Panc1 (cell line): ENCODE measurements at regions not wholly inside any gene's neighbourhood (a gene's known extent, or its start where the extent isn't known, plus 50 kb on each side); places are given as distances from the start of the nearest gene placed in this dataset.

ENCODE experiments used
- ATAC-seq: fragments of 200-7000 bp; cut with Tn5 transposase; 2 replicates; pipeline ENCODE4 v1.9.1; 2020; ENCODE audit warnings: mild to moderate bottlenecking, moderate library complexity
- BruUV-seq: library from RNA; stranded (reverse); fragments of 400-500 nt; replicated peaks from 2 replicates; lab custom pipeline; 2021; lab: Mats Ljungman, UMichigan
- CTCF ChIA-PET: fragments of 300-600 bp; sonication (Branson Sonifier 250); formaldehyde crosslinking; loops from one replicate; lab custom pipeline; 2022; ENCODE audit warnings: antibody characterized with exemption; lab: Charles Lee
- POLR2A ChIA-PET: fragments of 300-600 bp; sonication (Branson Sonifier 250); formaldehyde crosslinking; loops from one replicate; lab custom pipeline; 2022; ENCODE audit warnings: antibody characterized with exemption; lab: Charles Lee
- DNase-seq: peaks from one replicate; pipeline ENCODE4 v3.0.0-alpha.2; 2010; ENCODE audit warnings: low read depth, low spot score
- H3K27ac ChIP-seq: 2 replicates; pipeline ENCODE4 v1.5.1; 2011; ENCODE audit warnings: mild to moderate bottlenecking, low read length, inconsistent platforms
- H3K27me3 ChIP-seq: fragments of 200-500 bp; sonication (Bioruptor generic); 2 replicates; pipeline ENCODE4 v1.6.0; 2014; ENCODE audit warnings: low read length, inconsistent platforms; ENCODE audit not compliant: control insufficient read depth, insufficient read depth
- H3K36me3 ChIP-seq: fragments of 200-500 bp; sonication (Bioruptor generic); 2 replicates; pipeline ENCODE4 v1.5.1; 2014; ENCODE audit warnings: inconsistent platforms, mild to moderate bottlenecking, low read length, moderate library complexity; ENCODE audit not compliant: control insufficient read depth, insufficient read depth
- H3K4me1 ChIP-seq: 2 replicates; pipeline ENCODE4 v1.5.1; 2011; ENCODE audit warnings: inconsistent platforms, mild to moderate bottlenecking, low read length, moderate library complexity; ENCODE audit not compliant: control insufficient read depth, insufficient read depth
- H3K4me3 ChIP-seq, 2 experiments: 2 replicates each; pipeline ENCODE4 v1.5.1; 2011 to 2012; ENCODE audit warnings: low read depth in 2 of 2, low read length in 2 of 2, mild to moderate bottlenecking in 2 of 2, inconsistent platforms in 1 of 2, moderate library complexity in 1 of 2
- H3K9me3 ChIP-seq: fragments of 200-500 bp; sonication (Bioruptor generic); 2 replicates; pipeline ENCODE4 v1.5.1; 2014; ENCODE audit warnings: low read depth, mild to moderate bottlenecking, inconsistent platforms, low read length, moderate library complexity; ENCODE audit not compliant: control insufficient read depth, insufficient read depth
- CTCF ChIP-seq: fragments of 450-650 bp; IDR thresholded peaks from 2 replicates; pipeline ENCODE4 v1.5.1; 2017; ENCODE audit warnings: mild to moderate bottlenecking
- POLR2AphosphoS5 ChIP-seq: IDR thresholded peaks from 2 replicates; pipeline ENCODE4 v1.6.1; 2012; ENCODE audit warnings: mild to moderate bottlenecking, low read depth, low read length, moderate library complexity
- REST ChIP-seq, 2 experiments: IDR thresholded peaks; 2 replicates each; pipeline ENCODE4 v1.6.1; 2011 to 2012; ENCODE audit warnings: low read depth in 2 of 2, control low read depth in 1 of 2, low read length in 1 of 2, mild to moderate bottlenecking in 1 of 2, moderate library complexity in 1 of 2; ENCODE audit not compliant: insufficient read depth in 1 of 2
- SIN3A ChIP-seq: IDR thresholded peaks from 2 replicates; pipeline ENCODE4 v1.6.1; 2012; ENCODE audit warnings: low read depth, mild to moderate bottlenecking, low read length, moderate library complexity, borderline replicate concordance; ENCODE audit not compliant: insufficient read depth
- TCF7L2 ChIP-seq: IDR thresholded peaks from 2 replicates; pipeline ENCODE4 v1.6.1; 2011; ENCODE audit warnings: mild to moderate bottlenecking, low read depth, low read length, inconsistent platforms
- in situ Hi-C: cut with HindIII; loops from 2 replicates; pipeline ENCODE4 v1.10.0; 2016; ENCODE audit warnings: low sequenced_read_pairs, low pct_unique_long_range_greater_than_20kb
- intact Hi-C: fragments of 100-400 bp; cut with micrococcal nuclease; formaldehyde crosslinking; loops from one replicate; pipeline ENCODE4 v1.10.0; 2022; ENCODE audit not compliant: unreplicated experiment

- ATAC-seq: no peak
- no peaks in the 10 kb centered on the region for H3K4me1 ChIP-seq
- ChIA-PET CTCF (no interaction called here), POLR2A (no interaction called here)
- no peaks in the 10 kb centered on the region for H3K9me3 ChIP-seq
- DNase-seq: no peak
- TF ChIP-seq CTCF (no peak), POLR2AphosphoS5 (no peak), REST (IDR thresholded peaks at IDR 0.05; ENCODE audit: insufficient read depth in 1 of 2, low read depth in 2 of 2, low read length in 1 of 2) (no peak)
- H3K36me3 ChIP-seq: no peaks in the 10 kb centered on the region
- no peaks in the 10 kb centered on the region for H3K27me3 ChIP-seq
- H3K27ac ChIP-seq: no peak overlapping the region
- no peak overlapping the region for H3K4me3 ChIP-seq
- no TSS peak for BruUV-seq
- intact Hi-C loops (no loop called here), in situ Hi-C loops (no loop called here)
Measured at GRCh38 chr13:34311251-34311650, 493.3 kb downstream of the RFC3 start.

- H3K4me1 ChIP-seq: no peaks in the 10 kb centered on the region
- no peaks in the 10 kb centered on the region for H3K36me3 ChIP-seq
- BruUV-seq: no TSS peak
- ChIA-PET CTCF (no interaction called here), POLR2A (no interaction called here)
- no peak for TF ChIP-seq POLR2AphosphoS5
- no peak for TF ChIP-seq TCF7L2
- no peak for TF ChIP-seq REST (IDR thresholded peaks at IDR 0.05; ENCODE audit: insufficient read depth in 1 of 2, low read depth in 2 of 2, low read length in 1 of 2)
- no peak for TF ChIP-seq SIN3A
- no peak for TF ChIP-seq CTCF
- no peaks in the 10 kb centered on the region for H3K27me3 ChIP-seq
- intact Hi-C loops: no loop called here
- in situ Hi-C loops: no loop called here
- ATAC-seq (no peak), DNase-seq (no peak)
- no peak overlapping the region for H3K27ac ChIP-seq
- H3K9me3 ChIP-seq: no peaks in the 10 kb centered on the region
- H3K4me3 ChIP-seq: no peak overlapping the region
Measured at GRCh38 chr13:34312578-34312977, 494.6 kb downstream of the RFC3 start.
